SHP77 (cell line): ENCODE measurements at regions not wholly inside any gene's neighbourhood (a gene's known extent, or its start where the extent isn't known, plus 50 kb on each side); places are given as distances from the start of the nearest gene placed in this dataset.

ENCODE experiments used
- DNase-seq, 2 experiments: peaks; one replicate each; lab custom pipeline; 2025; lab: John Stamatoyannopoulos, UW

- no peak for DNase-seq
Measured at GRCh38 chr18:72086421-72086820, 457.7 kb downstream of the CBLN2 start.

GRCh38 chr18:72075040-72075439 is 469.1 kb downstream of the CBLN2 start:
- peak; percentile 34 to 38 for DNase-seq

- DNase-seq, result peak; percentile 90 to 94
Measured at GRCh38 chr18:72063001-72063400, 481.1 kb downstream of the CBLN2 start.

- DNase-seq, result no peak
Measured at GRCh38 chr18:72058851-72059250, 485.3 kb downstream of the CBLN2 start.

GRCh38 chr18:72056171-72056570 is 488.0 kb downstream of the CBLN2 start:
- peak; percentile 16 to 24 for DNase-seq

GRCh38 chr18:72041313-72042032 is 502.7 kb downstream of the CBLN2 start:
- no peak for DNase-seq

GRCh38 chr18:72013427-72013850 is 530.7 kb downstream of the CBLN2 start:
- DNase-seq, result no peak

GRCh38 chr18:71998547-71999097 is 545.5 kb downstream of the CBLN2 start:
- DNase-seq, result no peak

GRCh38 chr18:71995904-71996465 is 548.2 kb downstream of the CBLN2 start:
- DNase-seq, result no peak

- DNase-seq, result no peak
Measured at GRCh38 chr18:71994273-71994672, 549.9 kb downstream of the CBLN2 start.

GRCh38 chr18:71989616-71990015 is 554.5 kb downstream of the CBLN2 start:
- DNase-seq, result no peak

- DNase-seq, result no peak
Measured at GRCh38 chr18:71986351-71987050, 557.6 kb downstream of the CBLN2 start.

- DNase-seq, result no peak
Measured at GRCh38 chr18:71976744-71977143, 567.4 kb downstream of the CBLN2 start.

- no peak for DNase-seq
Measured at GRCh38 chr18:71966791-71967190, 577.4 kb downstream of the CBLN2 start.

GRCh38 chr18:71958605-71959004 is 585.5 kb downstream of the CBLN2 start:
- no peak for DNase-seq

GRCh38 chr18:71951001-71951400 is 593.1 kb downstream of the CBLN2 start:
- DNase-seq, result no peak

GRCh38 chr18:71942433-71942832 is 601.7 kb downstream of the CBLN2 start:
- no peak for DNase-seq

GRCh38 chr18:71939483-71939882 is 604.7 kb downstream of the CBLN2 start:
- DNase-seq, result no peak

- DNase-seq, result no peak
Measured at GRCh38 chr18:71936744-71937143, 607.4 kb downstream of the CBLN2 start.

- DNase-seq, result no peak
Measured at GRCh38 chr18:71919211-71919610, 624.9 kb downstream of the CBLN2 start.

- DNase-seq, result no peak
Measured at GRCh38 chr18:71913641-71914040, 630.5 kb downstream of the CBLN2 start.

GRCh38 chr18:71902482-71902881 is 641.7 kb downstream of the CBLN2 start:
- peak in 1 of 2 experiments; percentile 1 for DNase-seq
